ENCODE measurements at regions not wholly inside any gene's neighbourhood (a gene's known extent, or its start where the extent isn't known, plus 50 kb on each side); places are given as distances from the start of the nearest gene placed in this dataset.

DNA sequence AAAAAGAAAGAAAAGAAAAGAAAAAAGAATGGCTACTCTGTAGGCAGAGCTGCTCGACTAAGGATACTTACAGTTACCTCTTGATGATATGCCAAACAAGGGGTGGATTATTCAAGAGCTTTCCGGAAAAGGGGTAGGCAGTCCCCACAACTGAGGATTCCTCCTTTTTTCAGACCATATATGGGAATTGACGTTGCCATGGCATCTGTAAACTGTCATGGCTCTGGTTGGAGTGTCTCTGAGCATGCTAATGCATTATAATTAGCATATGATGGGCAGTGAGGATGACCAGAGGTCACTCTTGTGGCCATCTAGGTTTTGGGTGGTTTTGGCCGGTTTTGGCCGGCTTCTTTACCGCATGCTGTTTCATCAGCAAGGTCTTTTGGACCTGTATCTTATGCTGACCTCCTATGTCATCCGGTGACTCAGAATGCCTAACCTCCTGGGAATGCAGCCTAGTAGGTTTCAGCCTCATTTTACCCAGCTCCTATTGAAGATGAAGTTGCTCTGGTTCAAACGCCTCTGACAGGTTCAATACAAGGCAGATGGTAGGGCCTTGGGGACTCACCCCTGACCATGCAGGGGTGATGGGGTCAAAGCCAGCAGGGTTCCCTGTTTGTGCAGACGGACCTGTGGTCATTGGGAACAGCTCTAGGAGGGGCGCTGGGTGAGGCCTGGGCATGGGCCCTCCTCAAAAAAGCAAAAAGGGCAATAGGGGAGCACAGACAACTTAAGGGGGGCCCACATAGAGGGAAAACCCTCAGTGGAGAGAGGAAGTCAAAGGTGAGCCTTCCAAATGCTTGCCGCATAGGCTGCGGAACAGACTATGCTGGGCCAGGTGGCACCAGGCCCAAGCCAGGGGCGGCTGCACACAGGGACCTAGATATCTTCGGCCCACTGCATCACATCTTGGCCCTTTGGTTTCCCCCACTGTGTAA lies 251.2 kb upstream of the RAB6C start:
- TF ChIP-seq POLR2A (IDR thresholded peaks at IDR 0.05; ENCODE audit: low read depth, low read length) (no peak), POU2F2 (IDR thresholded peaks at IDR 0.05; ENCODE audit: low read depth, low read length) (no peak), SPI1 (IDR thresholded peaks at IDR 0.05; ENCODE audit: low read depth, low read length) (no peak), POLR2AphosphoS5 (IDR thresholded peaks at IDR 0.05; ENCODE audit: low read depth, low read length) (no peak), PAX5 (IDR thresholded peaks at IDR 0.05; ENCODE audit: insufficient read depth, low read length, severe bottlenecking) (no peak), TAF1 (IDR thresholded peaks at IDR 0.05; ENCODE audit: low read depth, low read length) (no peak)
- FAIRE-seq = no peak
- no peak for DNase-seq (ENCODE audit: insufficient read length, low spot score)

DNA sequence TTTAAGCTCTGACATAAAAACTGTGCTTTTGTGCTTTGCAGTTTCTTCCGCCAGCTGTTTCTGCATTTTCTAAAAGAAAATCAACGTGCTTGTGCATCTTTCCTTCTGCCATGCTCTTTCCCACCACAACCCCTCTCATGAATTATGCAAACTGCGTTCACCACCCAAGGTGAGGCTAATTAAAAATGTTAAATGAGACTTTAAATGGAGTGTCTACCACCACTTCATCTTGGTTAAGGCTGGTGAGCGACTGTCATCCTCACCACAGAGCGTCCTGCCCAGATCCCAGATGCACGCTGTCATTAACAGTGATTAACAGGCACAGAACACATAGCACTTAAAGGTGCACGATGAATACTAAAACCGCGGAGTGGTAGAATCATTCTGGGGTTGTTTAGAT lies 250.5 kb upstream of the RAB6C start:
- TF ChIP-seq POLR2A (IDR thresholded peaks at IDR 0.05; ENCODE audit: low read depth, low read length) (no peak), TAF1 (IDR thresholded peaks at IDR 0.05; ENCODE audit: low read depth, low read length) (no peak), SPI1 (IDR thresholded peaks at IDR 0.05; ENCODE audit: low read depth, low read length) (no peak), PAX5 (IDR thresholded peaks at IDR 0.05; ENCODE audit: insufficient read depth, low read length, severe bottlenecking) (no peak), POLR2AphosphoS5 (IDR thresholded peaks at IDR 0.05; ENCODE audit: low read depth, low read length) (no peak), POU2F2 (IDR thresholded peaks at IDR 0.05; ENCODE audit: low read depth, low read length) (no peak)
- FAIRE-seq = no peak

DNA sequence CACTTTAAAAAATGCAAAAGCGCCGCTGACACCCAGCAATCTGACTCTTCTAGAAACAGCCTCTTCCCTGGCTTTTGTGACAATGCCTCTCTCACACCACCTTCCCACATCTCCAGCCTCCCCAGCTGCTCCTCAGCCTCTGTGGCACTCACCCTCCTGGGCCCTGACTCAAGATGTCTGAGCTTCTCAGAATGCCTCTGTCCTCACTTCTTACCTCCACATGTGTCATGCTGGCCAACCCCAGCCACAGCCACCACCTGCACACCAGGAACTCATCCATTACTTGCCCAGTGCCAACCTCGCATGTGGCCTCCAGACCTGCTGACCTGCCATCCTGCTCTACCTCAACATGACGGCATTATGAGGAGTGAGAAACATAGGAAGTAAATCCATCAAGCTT lies 249.8 kb upstream of the RAB6C start:
- DNase-seq (ENCODE audit: insufficient read length, low spot score) = no peak
- TF ChIP-seq PAX5 (IDR thresholded peaks at IDR 0.05; ENCODE audit: insufficient read depth, low read length, severe bottlenecking) (no peak), POLR2A (IDR thresholded peaks at IDR 0.05; ENCODE audit: low read depth, low read length) (no peak), TAF1 (IDR thresholded peaks at IDR 0.05; ENCODE audit: low read depth, low read length) (no peak), POLR2AphosphoS5 (IDR thresholded peaks at IDR 0.05; ENCODE audit: low read depth, low read length) (no peak), POU2F2 (IDR thresholded peaks at IDR 0.05; ENCODE audit: low read depth, low read length) (no peak), SPI1 (IDR thresholded peaks at IDR 0.05; ENCODE audit: low read depth, low read length) (no peak)
- no peak for FAIRE-seq

More for the DNA sequence above, 250.5 kb upstream of the RAB6C start:
- DNase-seq (ENCODE audit: insufficient read length, low spot score) = no peak

DNA sequence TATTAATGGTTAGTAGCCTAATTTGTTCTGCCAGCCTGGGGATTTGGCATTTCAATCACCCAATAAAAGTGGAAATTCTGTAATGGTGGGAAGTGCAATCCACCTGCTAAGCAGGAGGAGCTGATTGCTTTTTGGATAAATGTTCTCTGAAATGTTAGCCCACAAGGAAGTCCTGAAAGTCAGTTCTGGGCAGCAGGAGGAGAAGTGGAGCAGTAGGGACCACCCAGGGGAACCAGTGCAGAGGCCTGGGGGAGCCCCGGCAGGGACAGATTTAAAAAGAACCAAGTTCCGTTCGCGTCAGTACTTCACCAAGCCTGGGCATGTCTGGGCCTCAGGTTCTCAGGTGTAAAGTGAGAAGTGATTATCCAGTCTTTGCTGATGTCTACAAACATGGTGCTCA lies 248.5 kb upstream of the RAB6C start:
- TF ChIP-seq TAF1 (IDR thresholded peaks at IDR 0.05; ENCODE audit: low read depth, low read length) = no peak
- no peak for TF ChIP-seq POU2F2 (IDR thresholded peaks at IDR 0.05; ENCODE audit: low read depth, low read length)
- TF ChIP-seq PAX5 (IDR thresholded peaks at IDR 0.05; ENCODE audit: insufficient read depth, low read length, severe bottlenecking) = no peak
- no peak for TF ChIP-seq SPI1 (IDR thresholded peaks at IDR 0.05; ENCODE audit: low read depth, low read length)
- TF ChIP-seq POLR2AphosphoS5 (IDR thresholded peaks at IDR 0.05; ENCODE audit: low read depth, low read length) = no peak
- TF ChIP-seq POLR2A (IDR thresholded peaks at IDR 0.05; ENCODE audit: low read depth, low read length) = no peak
- FAIRE-seq (no peak), DNase-seq (ENCODE audit: insufficient read length, low spot score) (no peak)

DNA sequence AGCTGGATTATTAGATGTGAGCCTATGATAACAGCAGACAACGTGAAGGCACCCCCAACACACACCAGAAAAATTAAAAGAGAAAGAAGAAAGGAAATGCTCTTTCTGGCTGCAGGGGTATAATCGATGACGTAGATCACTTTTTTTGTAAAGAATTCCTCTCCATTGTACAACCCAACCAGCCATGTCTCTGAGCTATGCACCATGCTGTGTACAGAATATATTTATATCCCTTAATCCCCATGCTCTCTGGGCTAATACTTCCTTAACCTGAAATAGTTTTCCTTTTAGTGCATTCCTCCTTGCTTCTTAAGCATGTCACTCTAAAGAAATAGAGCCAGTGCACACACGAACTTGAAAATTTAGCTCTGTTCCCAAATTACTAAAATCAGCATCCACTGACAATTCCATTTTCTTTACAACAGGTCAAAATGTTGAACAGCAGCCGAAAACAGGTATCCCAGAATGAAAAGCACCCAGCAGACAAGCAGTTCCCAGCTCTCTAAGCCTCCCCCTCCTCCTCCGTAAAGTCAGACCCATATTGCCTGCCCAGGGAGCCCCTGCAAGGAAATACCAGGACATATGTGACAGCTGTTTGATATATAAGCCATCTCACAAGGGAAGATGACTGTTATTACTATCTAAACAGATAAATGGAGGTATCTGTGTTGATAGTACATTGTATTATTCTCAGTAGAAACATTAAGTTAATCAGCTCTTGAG lies 247.4 kb upstream of the RAB6C start:
- TF ChIP-seq SPI1 (IDR thresholded peaks at IDR 0.05; ENCODE audit: low read depth, low read length) (no peak), PAX5 (IDR thresholded peaks at IDR 0.05; ENCODE audit: insufficient read depth, low read length, severe bottlenecking) (no peak), POLR2A (IDR thresholded peaks at IDR 0.05; ENCODE audit: low read depth, low read length) (no peak), POU2F2 (IDR thresholded peaks at IDR 0.05; ENCODE audit: low read depth, low read length) (no peak), TAF1 (IDR thresholded peaks at IDR 0.05; ENCODE audit: low read depth, low read length) (no peak), POLR2AphosphoS5 (IDR thresholded peaks at IDR 0.05; ENCODE audit: low read depth, low read length) (no peak)
- FAIRE-seq (no peak), DNase-seq (ENCODE audit: insufficient read length, low spot score) (no peak)

DNA sequence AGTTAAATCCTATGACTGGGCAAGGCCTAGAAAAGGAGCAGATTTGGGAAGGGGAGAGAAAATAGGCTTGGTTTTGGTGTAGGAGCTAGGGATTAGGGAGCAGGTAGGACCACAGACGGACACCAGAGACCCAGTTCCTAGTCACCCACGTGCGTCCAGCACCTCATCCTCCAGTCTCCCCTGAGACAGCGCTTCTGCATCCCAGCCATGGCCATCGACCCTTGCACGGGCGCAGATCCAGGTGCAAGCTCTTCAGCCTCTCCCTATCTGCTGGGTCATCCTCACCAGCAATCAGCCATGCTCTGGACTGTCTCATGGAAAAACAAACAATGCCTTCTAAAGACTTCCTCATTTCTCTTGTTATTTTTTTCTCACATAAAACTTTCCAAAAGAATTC lies 246.8 kb upstream of the RAB6C start:
- FAIRE-seq = no peak
- no peak for TF ChIP-seq PAX5 (IDR thresholded peaks at IDR 0.05; ENCODE audit: insufficient read depth, low read length, severe bottlenecking)
- no peak for TF ChIP-seq POU2F2 (IDR thresholded peaks at IDR 0.05; ENCODE audit: low read depth, low read length)
- TF ChIP-seq SPI1 (IDR thresholded peaks at IDR 0.05; ENCODE audit: low read depth, low read length) = no peak
- no peak for TF ChIP-seq TAF1 (IDR thresholded peaks at IDR 0.05; ENCODE audit: low read depth, low read length)
- no peak for TF ChIP-seq POLR2AphosphoS5 (IDR thresholded peaks at IDR 0.05; ENCODE audit: low read depth, low read length)
- DNase-seq (ENCODE audit: insufficient read length, low spot score) = no peak

DNA sequence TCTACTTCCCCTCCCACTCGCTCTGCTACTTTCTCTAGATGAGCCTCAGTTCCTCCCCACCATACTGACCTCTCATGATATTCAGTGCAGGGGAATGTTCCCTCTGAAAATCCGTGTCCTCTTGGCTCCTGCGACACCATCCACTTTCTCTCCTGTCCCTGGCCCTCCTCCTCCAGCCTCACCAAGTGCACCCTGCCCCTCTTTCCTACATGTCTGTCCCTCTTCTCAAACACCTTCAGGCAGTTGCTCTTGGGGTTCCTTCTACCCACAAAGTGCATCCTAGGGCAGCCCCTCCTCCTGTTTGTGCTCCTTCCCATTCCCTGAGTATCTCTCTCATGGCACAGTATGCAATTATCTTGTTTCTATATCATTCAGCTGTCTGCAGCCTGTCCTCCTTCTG lies 246.4 kb upstream of the RAB6C start:
- DNase-seq (ENCODE audit: insufficient read length, low spot score) (no peak), FAIRE-seq (no peak)
- TF ChIP-seq SPI1 (IDR thresholded peaks at IDR 0.05; ENCODE audit: low read depth, low read length) (no peak), PAX5 (IDR thresholded peaks at IDR 0.05; ENCODE audit: insufficient read depth, low read length, severe bottlenecking) (no peak), POLR2A (IDR thresholded peaks at IDR 0.05; ENCODE audit: low read depth, low read length) (no peak)

DNA sequence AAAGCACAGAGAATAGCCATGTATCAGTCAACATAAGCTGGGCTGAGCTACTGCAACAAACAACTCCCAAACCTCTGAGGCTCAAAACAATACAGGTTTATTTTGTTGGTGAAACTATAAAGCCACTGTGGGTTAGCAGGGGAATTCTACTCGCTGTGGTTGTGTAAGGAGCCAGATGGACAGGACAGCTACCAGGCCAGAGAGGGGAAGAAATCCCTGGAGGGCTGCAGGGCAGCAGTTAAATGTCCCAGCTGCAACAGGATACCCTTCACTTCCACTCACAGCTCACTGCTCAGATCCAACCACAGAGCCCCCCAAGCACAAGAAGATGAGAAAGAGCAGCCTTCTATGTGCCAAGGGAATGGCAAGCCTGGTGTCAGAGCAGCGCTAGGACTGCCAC lies 245.9 kb upstream of the RAB6C start:
- FAIRE-seq (no peak), DNase-seq (ENCODE audit: insufficient read length, low spot score) (no peak)
- TF ChIP-seq SPI1 (IDR thresholded peaks at IDR 0.05; ENCODE audit: low read depth, low read length) (no peak), TAF1 (IDR thresholded peaks at IDR 0.05; ENCODE audit: low read depth, low read length) (no peak), POU2F2 (IDR thresholded peaks at IDR 0.05; ENCODE audit: low read depth, low read length) (no peak), POLR2A (IDR thresholded peaks at IDR 0.05; ENCODE audit: low read depth, low read length) (no peak), POLR2AphosphoS5 (IDR thresholded peaks at IDR 0.05; ENCODE audit: low read depth, low read length) (no peak), PAX5 (IDR thresholded peaks at IDR 0.05; ENCODE audit: insufficient read depth, low read length, severe bottlenecking) (no peak)

DNA sequence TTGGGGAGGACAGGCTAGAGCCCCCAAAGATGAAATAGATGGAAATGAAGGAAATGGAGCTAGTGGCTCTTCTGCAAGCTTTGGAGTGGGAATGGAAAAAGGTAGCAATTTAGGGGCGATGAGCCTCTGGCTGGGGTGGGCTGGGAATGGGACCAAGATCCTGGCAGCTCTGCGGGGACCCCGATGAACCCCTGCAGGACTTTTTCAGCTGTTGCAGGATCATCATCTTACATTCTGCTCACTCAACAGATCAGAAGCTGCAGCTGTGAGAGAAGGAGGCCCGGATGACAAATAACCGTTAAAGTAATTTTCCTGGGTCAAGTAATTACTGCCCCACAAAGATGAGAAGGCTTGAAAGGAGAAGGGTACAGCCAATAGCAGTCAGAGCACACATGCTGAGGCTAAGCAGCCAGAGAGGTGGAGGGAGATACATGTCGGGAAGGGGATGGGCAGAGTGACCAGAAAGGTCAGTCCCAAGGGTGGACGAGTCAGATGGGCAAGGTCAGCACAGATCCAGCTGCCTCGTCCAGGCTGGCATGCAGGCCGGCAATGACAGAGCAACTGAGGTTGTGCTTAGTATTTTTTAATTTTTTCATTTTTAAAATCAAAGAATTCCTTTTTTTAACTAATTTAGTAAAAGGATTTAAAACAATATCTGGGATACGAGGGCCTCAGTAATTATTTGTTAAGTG lies 245.0 kb upstream of the RAB6C start:
- TF ChIP-seq SPI1 (IDR thresholded peaks at IDR 0.05; ENCODE audit: low read depth, low read length) (no peak), TAF1 (IDR thresholded peaks at IDR 0.05; ENCODE audit: low read depth, low read length) (no peak), POLR2A (IDR thresholded peaks at IDR 0.05; ENCODE audit: low read depth, low read length) (no peak), POU2F2 (IDR thresholded peaks at IDR 0.05; ENCODE audit: low read depth, low read length) (no peak), PAX5 (IDR thresholded peaks at IDR 0.05; ENCODE audit: insufficient read depth, low read length, severe bottlenecking) (no peak), POLR2AphosphoS5 (IDR thresholded peaks at IDR 0.05; ENCODE audit: low read depth, low read length) (no peak)
- DNase-seq (ENCODE audit: insufficient read length, low spot score) (no peak), FAIRE-seq (no peak)
